ENCODE measurements at regions not wholly inside any gene's neighbourhood (a gene's known extent, or its start where the extent isn't known, plus 50 kb on each side); places are given as distances from the start of the nearest gene placed in this dataset.

GRCh38 chr4:189088780-189089179 lies 851.9 kb upstream of the FRG1 start:
- H3K27ac ChIP-seq (ENCODE audit: insufficient read depth, low read length), result no peak overlapping the region
- H3K9me1 ChIP-seq (ENCODE audit: insufficient read depth, low read length), result no peaks in the 10 kb centered on the region
- no peak overlapping the region for H4K5ac ChIP-seq (ENCODE audit: low read depth, low read length)
- TF ChIP-seq ELK1 (IDR thresholded peaks at IDR 0.05; ENCODE audit: borderline replicate concordance, low read depth, low read length), result no peak
- TF ChIP-seq MAFK (IDR thresholded peaks at IDR 0.05; ENCODE audit: low read depth, low read length), result no peak
- TF ChIP-seq MXI1 (IDR thresholded peaks at IDR 0.05; ENCODE audit: borderline replicate concordance, low read depth, low read length), result 0 out of 2 replicates have a peak, but pooled peaks have one; percentile 49
- WGBS, 2 experiments (ENCODE audit: extremely low coverage in 2 of 2, insufficient read length in 1 of 2), result no CpG with 5 or more reads among the region's 5 CpGs
- H3K18ac ChIP-seq (ENCODE audit: low read depth, low read length), result no peak overlapping the region
- peak; percentile 58 for ATAC-seq (ENCODE audit: low read depth)
- POLR2A ChIA-PET (ENCODE audit: unreplicated experiment), result no interaction called here
- H3K14ac ChIP-seq (replicated peaks; ENCODE audit: low read depth, low read length), result no peak overlapping the region
- CTCF ChIA-PET, result interaction anchor here (0.6 kb wide), 1 partner anchor 71 kb away, joined by 3 read pairs; no protein-coding TSS in a partner anchor
- H4K91ac ChIP-seq (ENCODE audit: insufficient read depth, low read depth, low read length), result no peak overlapping the region
- no peak overlapping the region for H2BK15ac ChIP-seq (ENCODE audit: low read depth, low read length)
- no peak overlapping the region for H3K9ac ChIP-seq (ENCODE audit: low read depth, low read length)
- no peak overlapping the region for H4K8ac ChIP-seq (ENCODE audit: low read depth in 2 of 2, low read length in 2 of 2)
- no peak overlapping the region for H3K56ac ChIP-seq (ENCODE audit: extremely low read depth, insufficient read depth, low read length)
- H2BK5ac ChIP-seq (ENCODE audit: low read depth, low read length, poor library complexity, severe bottlenecking), result no peak overlapping the region
- no peak overlapping the region for H2AFZ ChIP-seq (replicated peaks; ENCODE audit: low read length, poor library complexity)
- peaks cover 2% of the 10 kb centered on the region; the same call in 1 of the 2 replicates for H3K4me1 ChIP-seq (ENCODE audit: control insufficient read depth, insufficient read depth, low read length)
- no peak overlapping the region for H2BK120ac ChIP-seq (ENCODE audit: low read depth, low read length)
- intact Hi-C loops (cut with micrococcal nuclease), result no loop called here
- in situ Hi-C loops (cut with MboI; ENCODE audit: low sequenced_read_pairs), result no loop called here
- no peak overlapping the region for H2AK5ac ChIP-seq (ENCODE audit: low read depth, low read length)
- no peak overlapping the region for H3K4ac ChIP-seq (ENCODE audit: low read depth, low read length)
- H3K4me3 ChIP-seq (ENCODE audit: insufficient read depth, low read depth, low read length), result no peak overlapping the region
- H4K20me1 ChIP-seq (ENCODE audit: insufficient read depth, low read length), result no peaks in the 10 kb centered on the region
- BruUV-seq (replicated peaks), result no TSS peak
- H3K27me3 ChIP-seq (ENCODE audit: control insufficient read depth, insufficient read depth, low read length), result no peaks in the 10 kb centered on the region
- no peak overlapping the region for H2BK20ac ChIP-seq (ENCODE audit: low read depth, low read length)
- H2AK9ac ChIP-seq (replicated peaks; ENCODE audit: low read depth, low read length, poor library complexity), result no peak overlapping the region
- dilution Hi-C loops (cut with HindIII; ENCODE audit: low sequenced_read_pairs, unreplicated experiment), result no loop called here
- no peak overlapping the region for H3K23ac ChIP-seq (ENCODE audit: low read depth, low read length)
- H3K36me3 ChIP-seq (ENCODE audit: control insufficient read depth, insufficient read depth, low read length), result no peaks in the 10 kb centered on the region
- H3K9me3 ChIP-seq (ENCODE audit: control insufficient read depth, insufficient read depth, low read length), result no peaks in the 10 kb centered on the region
- H3K79me1 ChIP-seq (ENCODE audit: low read depth in 1 of 2, low read length in 2 of 2), result no peaks in the 10 kb centered on the region
- H3K4me2 ChIP-seq (ENCODE audit: low read depth, low read length), result no peak overlapping the region
- DNase-seq, result peak; percentile 79

All from IMR-90 (cell line).